NB4 (cell line): ENCODE measurements at regions not wholly inside any gene's neighbourhood (a gene's known extent, or its start where the extent isn't known, plus 50 kb on each side); places are given as distances from the start of the nearest gene placed in this dataset.

Experiments used
- MAX ChIP-seq: IDR thresholded peaks from 2 replicates; pipeline ENCODE4 v1.6.1; 2011; ENCODE audit warnings: low read depth, low read length
- POLR2A ChIP-seq: IDR thresholded peaks from 2 replicates; pipeline ENCODE4 v1.6.1; 2011; ENCODE audit warnings: mild to moderate bottlenecking; ENCODE audit not compliant: insufficient read length; ENCODE audit errors: extremely low read depth
- TF ChIP-seq, protein P1 (sequence below): IDR thresholded peaks from one replicate; pipeline ENCODE4 v1.5.1; 2012; ENCODE audit warnings: low read depth, low read length

DNA sequence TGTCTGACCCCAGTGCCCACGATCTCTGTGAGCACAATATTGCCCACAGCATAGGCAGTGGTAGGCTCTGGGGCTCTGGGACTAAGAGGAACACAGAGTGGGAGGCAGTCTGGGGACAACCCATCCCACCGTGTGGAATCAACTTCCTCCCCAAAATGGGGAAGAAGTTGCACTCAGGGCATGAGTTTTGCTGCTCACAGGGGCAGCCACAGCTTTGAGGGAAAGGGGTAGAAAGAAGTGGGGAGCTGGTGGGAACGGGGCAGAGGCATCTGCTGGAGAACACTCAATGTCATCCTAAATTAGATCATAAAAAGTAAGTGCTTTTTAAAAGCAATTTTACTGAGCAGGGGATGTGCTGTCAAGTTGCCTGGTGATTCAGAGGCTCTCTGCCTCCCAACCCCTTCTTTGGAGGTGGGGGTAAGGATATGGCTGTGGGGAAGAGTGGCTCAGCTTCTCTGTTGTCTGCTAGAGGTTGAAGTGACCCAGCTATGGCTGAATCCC, 233.8 kb upstream of the NCAM1 start:
- TF ChIP-seq, protein P1, sequence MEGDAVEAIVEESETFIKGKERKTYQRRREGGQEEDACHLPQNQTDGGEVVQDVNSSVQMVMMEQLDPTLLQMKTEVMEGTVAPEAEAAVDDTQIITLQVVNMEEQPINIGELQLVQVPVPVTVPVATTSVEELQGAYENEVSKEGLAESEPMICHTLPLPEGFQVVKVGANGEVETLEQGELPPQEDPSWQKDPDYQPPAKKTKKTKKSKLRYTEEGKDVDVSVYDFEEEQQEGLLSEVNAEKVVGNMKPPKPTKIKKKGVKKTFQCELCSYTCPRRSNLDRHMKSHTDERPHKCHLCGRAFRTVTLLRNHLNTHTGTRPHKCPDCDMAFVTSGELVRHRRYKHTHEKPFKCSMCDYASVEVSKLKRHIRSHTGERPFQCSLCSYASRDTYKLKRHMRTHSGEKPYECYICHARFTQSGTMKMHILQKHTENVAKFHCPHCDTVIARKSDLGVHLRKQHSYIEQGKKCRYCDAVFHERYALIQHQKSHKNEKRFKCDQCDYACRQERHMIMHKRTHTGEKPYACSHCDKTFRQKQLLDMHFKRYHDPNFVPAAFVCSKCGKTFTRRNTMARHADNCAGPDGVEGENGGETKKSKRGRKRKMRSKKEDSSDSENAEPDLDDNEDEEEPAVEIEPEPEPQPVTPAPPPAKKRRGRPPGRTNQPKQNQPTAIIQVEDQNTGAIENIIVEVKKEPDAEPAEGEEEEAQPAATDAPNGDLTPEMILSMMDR: no peak
- TF ChIP-seq POLR2A: no peak
- no peak for TF ChIP-seq MAX
